Vagina (tissue), 2 donors: ENCODE measurements at regions not wholly inside any gene's neighbourhood (a gene's known extent, or its start where the extent isn't known, plus 50 kb on each side); places are given as distances from the start of the nearest gene placed in this dataset.

ENCODE experiments used
- DNase-seq, 2 donors: peaks; one replicate each; pipeline ENCODE4 v3.0.0-alpha.2; 2017; ENCODE audit errors: extremely low spot score in 2 of 2
- H3K27ac ChIP-seq: fragments of 200-600 bp; sonication (generic); one replicate; pipeline ENCODE4 v1.5.1; 2019
- H3K27me3 ChIP-seq: fragments of 200-600 bp; sonication (generic); one replicate; pipeline ENCODE4 v1.5.1; 2019
- H3K36me3 ChIP-seq, 2 donors: fragments of 200-600 bp; sonication (generic); one replicate each; pipeline ENCODE4 v1.5.1; 2017 to 2019
- H3K4me1 ChIP-seq: fragments of 200-600 bp; sonication (generic); one replicate; pipeline ENCODE4 v1.5.1; 2019
- H3K4me3 ChIP-seq, 2 donors: fragments of 200-600 bp; sonication (generic); 1 replicate in 1 of 2; 2 replicates in 1 of 2; pipeline ENCODE4 v1.5.1; 2016 to 2019
- H3K9me3 ChIP-seq: fragments of 200-600 bp; sonication (generic); one replicate; pipeline ENCODE4 v1.5.1; 2019
- POLR2A ChIP-seq, 2 donors: fragments of 450-650 bp; IDR thresholded peaks; one replicate each; pipeline ENCODE4 v1.6.1; 2017; ENCODE audit warnings: antibody characterized with exemption in 2 of 2, mild to moderate bottlenecking in 2 of 2, moderate library complexity in 2 of 2
- POLR2AphosphoS5 ChIP-seq, 2 donors: sonication (generic); formaldehyde crosslinking; IDR thresholded peaks; one replicate each; pipeline ENCODE4 v1.9.0; 2017; ENCODE audit warnings: antibody characterized with exemption in 2 of 2, mild to moderate bottlenecking in 2 of 2, low read depth in 1 of 2; ENCODE audit not compliant: insufficient read depth in 1 of 2
- intact Hi-C: fragments of 100-400 bp; cut with DNase I; formaldehyde crosslinking; loops from one replicate; pipeline ENCODE4 v1.15.1; 2023
- TF ChIP-seq, protein P1 (sequence below), 3 experiments: fragments of 450-650 bp in 2 of 3; fragments of 200-600 bp in 1 of 3; sonication (generic) in 1 of 3; IDR thresholded peaks; one replicate each; pipeline ENCODE4 v1.5.1; 2017 to 2019; ENCODE audit warnings: antibody characterized with exemption in 3 of 3, mild to moderate bottlenecking in 2 of 3, moderate library complexity in 2 of 3

DNA sequence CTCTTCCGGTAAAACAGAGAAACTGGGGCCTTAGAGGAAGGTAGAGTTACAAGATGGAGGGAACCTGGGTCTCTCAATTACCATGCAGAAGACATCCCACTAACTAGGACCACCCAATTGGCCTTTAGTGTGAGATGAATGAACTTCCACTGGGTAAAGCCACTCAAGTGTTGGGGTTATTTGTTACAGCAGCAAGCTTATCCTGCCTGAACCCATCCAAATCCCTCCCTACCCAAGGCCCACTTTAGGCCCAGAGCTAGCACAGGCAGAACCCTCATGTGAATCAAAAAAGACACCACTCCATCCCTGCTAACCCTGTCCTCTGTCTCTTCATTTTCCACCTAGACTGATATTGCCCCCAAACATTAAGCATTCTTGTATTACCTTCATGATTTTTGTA lies 746.7 kb upstream of the TBX3 start:
- no peaks in the 10 kb centered on the region for H3K4me1 ChIP-seq
- H3K36me3 ChIP-seq = no peaks in the 10 kb centered on the region
- no peaks in the 10 kb centered on the region for H3K27me3 ChIP-seq
- TF ChIP-seq POLR2AphosphoS5 (IDR thresholded peaks at IDR 0.05; ENCODE audit: insufficient read depth in 1 of 2, low read depth in 1 of 2) (no peak), POLR2A (IDR thresholded peaks at IDR 0.05) (no peak)
- TF ChIP-seq, protein P1, sequence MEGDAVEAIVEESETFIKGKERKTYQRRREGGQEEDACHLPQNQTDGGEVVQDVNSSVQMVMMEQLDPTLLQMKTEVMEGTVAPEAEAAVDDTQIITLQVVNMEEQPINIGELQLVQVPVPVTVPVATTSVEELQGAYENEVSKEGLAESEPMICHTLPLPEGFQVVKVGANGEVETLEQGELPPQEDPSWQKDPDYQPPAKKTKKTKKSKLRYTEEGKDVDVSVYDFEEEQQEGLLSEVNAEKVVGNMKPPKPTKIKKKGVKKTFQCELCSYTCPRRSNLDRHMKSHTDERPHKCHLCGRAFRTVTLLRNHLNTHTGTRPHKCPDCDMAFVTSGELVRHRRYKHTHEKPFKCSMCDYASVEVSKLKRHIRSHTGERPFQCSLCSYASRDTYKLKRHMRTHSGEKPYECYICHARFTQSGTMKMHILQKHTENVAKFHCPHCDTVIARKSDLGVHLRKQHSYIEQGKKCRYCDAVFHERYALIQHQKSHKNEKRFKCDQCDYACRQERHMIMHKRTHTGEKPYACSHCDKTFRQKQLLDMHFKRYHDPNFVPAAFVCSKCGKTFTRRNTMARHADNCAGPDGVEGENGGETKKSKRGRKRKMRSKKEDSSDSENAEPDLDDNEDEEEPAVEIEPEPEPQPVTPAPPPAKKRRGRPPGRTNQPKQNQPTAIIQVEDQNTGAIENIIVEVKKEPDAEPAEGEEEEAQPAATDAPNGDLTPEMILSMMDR (IDR thresholded peaks at IDR 0.05) = no peak
- no peak overlapping the region for H3K27ac ChIP-seq
- intact Hi-C loops = no loop called here
- H3K4me3 ChIP-seq = no peak overlapping the region
- no peak for DNase-seq
- no peaks in the 10 kb centered on the region for H3K9me3 ChIP-seq

DNA sequence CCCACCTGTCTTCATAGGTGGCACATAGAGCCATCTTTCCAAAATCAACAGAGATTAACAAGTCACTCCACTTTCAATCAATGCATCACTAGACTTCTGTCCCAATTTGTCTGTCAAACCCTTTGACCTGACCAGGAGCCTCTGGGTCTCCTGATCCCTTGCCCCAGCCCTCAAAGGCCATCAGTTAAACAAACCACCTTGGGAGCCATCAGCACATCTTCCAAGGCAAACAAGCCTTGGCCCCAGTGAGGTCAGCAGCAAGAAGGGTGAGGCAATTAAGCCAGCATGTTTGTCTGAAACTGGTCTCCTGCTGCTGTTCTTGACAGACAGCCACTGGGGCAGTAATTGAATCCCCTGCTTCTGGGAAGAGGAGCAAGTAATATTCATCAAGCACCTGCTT lies 742.8 kb upstream of the TBX3 start:
- no peak for DNase-seq
- TF ChIP-seq, protein P1 (IDR thresholded peaks at IDR 0.05) = no peak
- TF ChIP-seq POLR2AphosphoS5 (IDR thresholded peaks at IDR 0.05; ENCODE audit: insufficient read depth in 1 of 2, low read depth in 1 of 2) (no peak), POLR2A (IDR thresholded peaks at IDR 0.05) (no peak)
- Histone ChIP-seq H3K36me3 (no peaks in the 10 kb centered on the region), H3K4me3 (no peak overlapping the region), H3K27ac (no peak overlapping the region), H3K27me3 (no peaks in the 10 kb centered on the region), H3K4me1 (no peaks in the 10 kb centered on the region), H3K9me3 (no peaks in the 10 kb centered on the region)
- intact Hi-C loops = no loop called here

DNA sequence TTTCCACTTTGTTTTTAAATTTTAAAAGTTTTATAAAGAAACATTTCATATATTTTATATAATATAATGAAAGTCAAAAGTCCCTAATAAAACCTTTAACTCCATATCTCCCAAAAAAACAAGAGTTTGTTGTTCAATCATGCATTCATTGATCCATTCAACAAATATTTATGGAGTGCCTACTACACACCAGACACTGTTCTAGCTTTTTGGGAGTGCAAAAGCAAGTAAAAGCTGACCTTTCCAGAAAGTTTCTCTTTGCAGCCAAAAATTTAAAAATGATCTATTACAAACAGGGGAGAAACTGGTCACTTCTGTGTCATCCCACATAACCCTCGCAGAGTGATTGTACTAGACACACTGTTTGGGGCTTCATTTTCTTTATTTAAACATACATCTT lies 740.0 kb upstream of the TBX3 start:
- H3K9me3 ChIP-seq = no peaks in the 10 kb centered on the region
- H3K4me1 ChIP-seq = no peaks in the 10 kb centered on the region
- TF ChIP-seq, protein P1 (IDR thresholded peaks at IDR 0.05) = no peak
- TF ChIP-seq POLR2A (IDR thresholded peaks at IDR 0.05) = no peak
- no peak overlapping the region for H3K27ac ChIP-seq
- H3K36me3 ChIP-seq = no peaks in the 10 kb centered on the region
- no peak for DNase-seq
- intact Hi-C loops = no loop called here
- no peaks in the 10 kb centered on the region for H3K27me3 ChIP-seq
- no peak overlapping the region for H3K4me3 ChIP-seq

DNA sequence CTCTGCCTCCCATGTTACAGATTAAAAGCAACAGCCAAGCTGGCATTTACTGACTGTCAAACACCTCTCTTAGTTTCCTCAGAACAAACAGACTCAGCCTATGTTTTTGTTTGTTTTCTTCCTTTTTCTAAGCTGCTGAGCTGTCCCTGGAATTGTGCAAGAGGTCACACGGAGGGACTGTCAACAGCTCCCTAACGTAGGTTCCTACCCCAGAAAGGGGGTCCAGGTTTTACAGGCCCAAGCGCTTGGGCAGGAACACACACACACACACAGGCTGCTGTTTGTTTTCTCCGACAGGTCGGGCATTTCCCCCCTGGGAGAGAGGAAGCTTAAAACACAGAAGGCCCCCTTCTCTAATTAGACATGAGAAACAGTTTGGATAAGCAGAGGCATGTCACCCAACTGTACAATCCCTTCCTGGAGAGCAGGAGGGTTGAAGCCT lies 739.6 kb upstream of the TBX3 start:
- Histone ChIP-seq H3K27me3 (no peaks in the 10 kb centered on the region), H3K9me3 (no peaks in the 10 kb centered on the region), H3K36me3 (no peaks in the 10 kb centered on the region), H3K4me3 (no peak overlapping the region), H3K4me1 (no peaks in the 10 kb centered on the region), H3K27ac (no peak overlapping the region)
- DNase-seq = no peak
- TF ChIP-seq POLR2AphosphoS5 (IDR thresholded peaks at IDR 0.05; ENCODE audit: insufficient read depth in 1 of 2, low read depth in 1 of 2) = no peak
- no peak for TF ChIP-seq POLR2A (IDR thresholded peaks at IDR 0.05)
- TF ChIP-seq, protein P1 (IDR thresholded peaks at IDR 0.05) = no peak
- intact Hi-C loops = no loop called here

DNA sequence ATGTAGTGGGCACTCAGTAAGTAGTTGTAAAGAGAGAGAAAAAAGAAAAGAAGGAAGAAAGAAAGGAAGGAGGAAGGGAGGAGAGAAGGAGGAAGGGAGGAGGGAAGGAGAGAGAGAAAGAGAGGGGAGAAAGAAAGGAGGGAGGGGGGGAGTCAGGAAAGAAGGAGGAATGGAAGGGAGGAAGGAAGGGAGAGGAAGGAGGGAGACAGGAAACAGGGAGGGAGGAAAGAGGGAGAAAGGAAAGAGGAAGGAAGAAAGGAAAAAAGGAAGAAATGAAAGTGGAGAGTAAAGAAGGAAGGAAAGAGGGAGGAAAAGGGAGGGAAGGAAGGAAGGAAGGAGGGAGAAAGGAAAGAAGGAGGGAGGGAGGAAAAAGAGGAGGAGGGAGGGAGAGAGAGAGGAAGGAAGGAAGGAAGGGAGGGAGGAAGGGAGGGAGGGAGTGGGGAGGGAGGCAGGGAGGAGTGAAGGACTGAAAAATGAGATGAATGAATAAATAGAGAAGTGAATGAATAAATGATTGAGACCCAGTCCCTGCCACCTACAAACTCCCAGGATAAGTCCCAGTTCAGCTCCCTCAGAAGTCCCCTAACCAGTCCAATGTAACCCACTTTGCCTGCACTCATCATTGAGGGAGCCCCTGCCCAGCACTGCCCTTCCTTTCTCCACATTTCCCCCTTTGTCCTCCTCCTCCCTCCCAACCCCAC lies 739.0 kb upstream of the TBX3 start:
- no peaks in the 10 kb centered on the region for H3K27me3 ChIP-seq
- DNase-seq = no peak
- intact Hi-C loops = no loop called here

More for the DNA sequence above, 739.0 kb upstream of the TBX3 start:
- H3K4me3 ChIP-seq = no peak overlapping the region
- no peaks in the 10 kb centered on the region for H3K36me3 ChIP-seq
- no peaks in the 10 kb centered on the region for H3K9me3 ChIP-seq
- H3K4me1 ChIP-seq = no peaks in the 10 kb centered on the region
- H3K27ac ChIP-seq = no peak overlapping the region
- TF ChIP-seq POLR2A (IDR thresholded peaks at IDR 0.05) = no peak
- TF ChIP-seq, protein P1 (IDR thresholded peaks at IDR 0.05) = no peak
- TF ChIP-seq POLR2AphosphoS5 (IDR thresholded peaks at IDR 0.05; ENCODE audit: insufficient read depth in 1 of 2, low read depth in 1 of 2) = no peak
